Midbrain (tissue), 1 donor: ENCODE measurements at regions not wholly inside any gene's neighbourhood (a gene's known extent, or its start where the extent isn't known, plus 50 kb on each side); places are given as distances from the start of the nearest gene placed in this dataset.
"Not testable (repeated sequence)": the region's sequence is repeated elsewhere in the genome, so short reads cannot be mapped to it uniquely, and the experiment has no call there.

Experiments
- DNase-seq: peaks from one replicate; lab custom pipeline; 2025; lab: John Stamatoyannopoulos, UW

DNA sequence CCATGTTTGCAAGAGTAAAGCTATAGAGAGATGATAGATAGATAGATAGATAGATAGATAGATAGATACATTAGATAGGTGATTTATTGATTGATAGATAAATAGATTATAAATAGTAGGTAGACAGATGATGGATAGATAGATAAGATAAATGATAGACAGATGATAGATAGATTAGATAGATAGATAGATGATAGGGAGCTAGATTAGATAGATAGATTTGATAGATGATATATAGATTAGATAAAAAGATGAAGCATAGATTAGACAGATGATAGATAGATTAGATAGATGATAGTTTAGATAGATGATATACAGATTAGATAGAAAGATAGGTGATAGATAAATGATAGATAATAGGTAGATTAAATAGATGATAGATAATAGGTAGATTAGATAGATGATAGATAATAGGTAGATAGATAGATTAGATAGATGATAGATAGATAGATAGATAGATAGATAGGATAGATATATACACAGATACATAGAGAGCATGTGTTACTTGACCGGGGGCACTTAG, 243.3 kb upstream of the FOXK1 start:
- no peak for DNase-seq

DNA sequence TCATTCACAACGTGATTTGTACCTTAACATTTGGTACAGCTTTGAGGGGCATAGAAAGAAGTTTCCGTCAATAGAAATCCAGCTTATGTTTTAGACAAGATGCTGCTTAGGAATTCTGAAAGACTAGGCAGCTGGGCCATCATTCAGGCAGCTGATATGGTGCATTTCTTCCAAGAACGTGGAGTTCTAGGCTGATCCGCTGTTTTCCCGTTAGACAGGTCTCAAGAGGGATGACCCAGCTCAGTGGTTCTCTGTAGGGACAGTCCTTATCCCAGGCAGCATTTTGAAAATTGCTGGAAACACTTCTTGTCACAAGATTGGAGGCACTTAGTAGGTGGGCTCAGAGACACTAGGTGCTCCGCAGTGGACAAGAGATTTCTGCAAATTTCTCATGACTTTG, 242.7 kb upstream of the FOXK1 start:
- DNase-seq, result no peak

DNA sequence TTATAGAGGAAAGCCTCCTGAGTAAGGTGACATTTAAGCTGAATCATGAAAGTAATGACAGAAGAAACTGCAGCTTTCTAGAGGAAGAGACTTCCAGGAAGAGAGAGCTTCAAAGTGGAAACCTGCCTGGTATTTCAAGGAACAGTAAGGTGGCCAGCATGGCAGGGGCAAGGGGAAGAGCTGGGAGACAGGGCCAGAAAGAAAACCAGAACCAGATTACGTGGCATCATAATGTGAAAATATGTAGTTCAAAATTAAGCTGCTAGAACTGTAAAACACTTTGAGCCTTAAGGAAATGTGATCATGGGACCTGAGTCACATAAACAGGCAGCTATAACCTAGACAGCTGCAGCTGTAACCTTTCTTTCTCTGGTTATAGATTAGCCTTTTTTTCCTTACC, 238.0 kb upstream of the FOXK1 start:
- no peak for DNase-seq

DNA sequence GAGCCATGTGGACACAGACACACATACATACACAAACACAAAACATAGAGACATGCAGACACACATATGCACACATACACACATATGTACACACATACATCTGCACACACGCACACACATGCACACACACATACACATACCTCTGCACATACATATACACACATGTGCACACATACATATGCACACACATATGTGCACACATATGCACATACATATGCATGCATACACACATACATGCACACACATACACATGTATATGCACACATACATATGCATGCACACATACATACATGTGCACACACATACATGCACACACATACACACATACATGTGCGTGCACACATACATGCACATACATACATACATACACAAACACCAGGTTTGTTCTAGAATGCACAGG, 236.3 kb upstream of the FOXK1 start:
- DNase-seq, result no peak

GRCh38 chr7:4449263-4449662, 232.8 kb upstream of the FOXK1 start:
- DNase-seq, result no peak

GRCh38 chr7:4450483-4450882, 231.6 kb upstream of the FOXK1 start:
- no peak for DNase-seq

GRCh38 chr7:4460597-4460996, 221.5 kb upstream of the FOXK1 start:
- no peak for DNase-seq

DNA sequence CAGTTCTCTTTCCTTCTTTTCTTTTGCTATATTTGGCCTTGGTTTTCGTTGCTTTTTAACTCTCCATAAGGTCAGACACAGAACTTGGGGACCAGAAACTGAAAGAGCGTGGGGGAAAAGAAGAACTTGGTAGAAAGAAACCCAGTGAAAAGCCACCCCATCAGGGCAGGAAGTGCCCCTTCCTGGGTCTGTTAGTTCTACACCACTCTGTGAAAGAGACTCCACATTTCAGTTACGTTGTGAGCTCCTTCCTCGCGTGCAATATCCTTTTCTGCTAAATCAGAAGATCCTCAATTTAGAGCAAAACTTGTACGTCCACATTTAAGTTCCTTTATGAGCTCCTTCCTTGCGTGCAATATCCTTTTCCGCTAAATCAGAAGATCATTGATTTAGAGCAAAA, 220.6 kb upstream of the FOXK1 start:
- DNase-seq, result peak; percentile 38

DNA sequence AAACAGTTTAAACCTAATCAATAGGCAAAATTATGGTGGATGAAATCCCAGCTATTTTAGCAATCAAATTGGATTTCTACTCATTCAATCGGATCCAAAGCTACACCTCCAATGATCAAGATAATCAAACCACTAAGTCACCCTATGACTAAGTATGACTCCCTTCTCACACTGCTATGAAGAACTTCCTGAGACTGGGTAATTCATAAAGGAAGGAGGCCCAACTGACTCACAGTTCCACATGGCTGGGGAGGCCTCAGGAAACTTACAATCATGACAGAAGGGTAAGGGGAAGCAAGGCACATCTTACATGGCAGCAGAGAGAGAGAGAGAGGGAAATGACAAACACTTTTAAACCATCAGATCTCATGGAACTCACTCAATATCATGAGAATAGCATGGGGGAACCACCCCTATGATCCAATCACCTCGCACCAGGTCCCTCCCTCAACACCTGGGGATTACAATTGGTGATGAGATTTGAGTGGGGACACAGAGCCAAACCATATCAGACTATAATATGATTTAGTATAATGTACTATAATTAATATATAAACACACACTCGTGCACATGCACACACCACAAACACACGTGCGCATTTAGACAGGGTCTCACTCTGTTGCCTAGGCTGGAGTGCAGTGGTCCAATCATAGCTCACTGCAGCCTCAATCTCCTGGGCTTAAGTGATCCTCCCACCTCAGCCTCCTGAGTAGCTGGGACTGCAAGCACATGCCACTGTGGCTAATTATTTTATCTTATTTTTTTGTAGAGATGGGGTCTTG, 213.6 kb upstream of the FOXK1 start:
- no peak for DNase-seq

- no peak for DNase-seq
Observed at GRCh38 chr7:4470246-4470645, 211.8 kb upstream of the FOXK1 start.

- no peak for DNase-seq
Observed at GRCh38 chr7:4472728-4473127, 209.4 kb upstream of the FOXK1 start.

DNA sequence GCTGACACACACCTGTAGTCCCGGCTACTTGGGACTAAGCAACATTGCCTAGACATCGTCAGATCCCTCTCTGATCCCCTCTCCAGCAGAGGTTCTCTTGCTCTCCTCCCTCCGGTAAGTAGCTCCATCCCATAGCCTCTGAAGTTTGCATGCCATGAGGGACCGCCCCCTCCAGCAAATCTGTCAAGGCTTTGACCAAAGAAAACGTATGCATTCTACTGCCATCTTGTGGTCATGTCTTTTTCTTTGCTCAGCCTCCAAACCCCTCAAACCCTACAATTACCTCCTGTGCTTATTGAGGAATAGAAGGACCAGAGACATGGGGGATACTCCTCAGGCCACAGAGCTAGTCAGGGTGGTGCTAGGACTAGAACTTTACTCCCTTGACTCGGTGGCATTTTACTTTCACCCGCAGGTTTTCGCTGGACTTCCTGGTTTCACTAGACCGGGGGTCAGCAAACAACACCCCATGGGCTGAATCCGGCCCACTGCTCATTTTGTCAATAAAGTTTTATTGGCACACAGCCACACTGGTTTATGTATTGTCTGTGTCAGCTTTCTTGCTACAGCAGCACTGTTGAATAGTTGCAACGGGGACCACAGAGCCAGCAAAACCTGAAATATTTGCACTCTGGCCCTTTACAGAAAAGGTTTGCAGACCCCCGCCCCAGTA, 202.6 kb upstream of the FOXK1 start:
- no peak for DNase-seq

GRCh38 chr7:4480131-4480530, 202.0 kb upstream of the FOXK1 start:
- not testable (repeated sequence) for DNase-seq

DNA sequence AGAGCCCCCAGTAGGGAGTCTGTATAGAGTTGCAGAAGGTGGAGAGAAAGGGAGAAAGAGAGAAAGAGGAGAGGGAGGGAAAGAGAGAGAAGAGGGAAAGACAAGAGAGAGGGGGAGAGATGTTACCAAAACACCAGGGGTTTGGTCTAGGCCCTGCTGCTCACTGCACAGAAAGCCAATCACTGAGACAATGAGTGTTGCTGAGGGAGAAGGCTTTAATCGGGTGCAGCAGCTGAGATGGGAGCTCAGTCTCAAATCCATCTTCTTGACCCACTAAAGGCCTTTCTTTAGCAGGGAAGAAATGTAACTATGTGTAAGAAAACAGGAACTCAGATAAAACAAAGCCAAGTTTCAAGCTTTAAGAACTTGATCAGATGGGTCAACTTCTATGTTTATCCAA, 198.2 kb upstream of the FOXK1 start:
- no peak for DNase-seq

GRCh38 chr7:4484545-4484944, 197.6 kb upstream of the FOXK1 start:
- DNase-seq, result no peak

DNA sequence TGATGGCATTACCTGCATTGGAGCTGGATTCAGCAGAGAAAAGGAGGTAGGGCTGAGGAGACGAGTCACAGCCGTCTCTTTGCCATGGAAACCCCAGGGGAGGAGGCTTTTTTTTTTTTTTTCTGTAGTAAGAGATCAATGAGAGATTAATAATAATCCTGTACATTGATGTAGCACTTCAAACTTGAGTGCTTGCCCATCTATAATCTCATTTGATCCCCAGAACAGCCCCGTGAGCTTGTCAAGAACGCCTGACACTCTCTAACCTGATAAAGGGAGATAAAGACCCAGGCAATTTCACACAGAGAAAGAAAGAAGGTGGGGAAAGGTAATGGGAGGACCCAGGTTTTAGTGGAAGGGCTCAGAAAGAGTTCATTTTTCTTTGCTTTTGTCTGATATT, 195.2 kb upstream of the FOXK1 start:
- DNase-seq, result no peak

DNA sequence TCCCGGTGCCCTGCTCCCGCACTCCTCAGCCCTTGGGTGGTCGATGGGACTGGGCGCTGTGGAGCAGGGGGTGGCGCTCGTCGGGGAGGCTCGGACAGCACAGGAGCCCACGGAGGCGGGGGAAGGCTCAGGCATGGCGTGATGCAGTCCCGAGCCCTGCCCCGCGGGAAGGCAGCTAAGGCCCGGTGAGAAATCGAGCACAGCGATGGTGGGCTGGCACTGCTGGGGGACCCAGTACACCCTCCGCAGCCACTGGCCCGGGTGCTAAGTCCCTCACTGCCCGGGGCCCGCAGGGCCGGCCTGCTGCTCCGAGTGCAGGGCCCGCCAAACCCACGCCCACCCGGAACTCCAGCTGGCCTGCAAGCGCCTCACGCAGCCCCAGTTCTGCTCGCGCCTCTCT, 185.2 kb upstream of the FOXK1 start:
- not testable (repeated sequence) for DNase-seq

DNA sequence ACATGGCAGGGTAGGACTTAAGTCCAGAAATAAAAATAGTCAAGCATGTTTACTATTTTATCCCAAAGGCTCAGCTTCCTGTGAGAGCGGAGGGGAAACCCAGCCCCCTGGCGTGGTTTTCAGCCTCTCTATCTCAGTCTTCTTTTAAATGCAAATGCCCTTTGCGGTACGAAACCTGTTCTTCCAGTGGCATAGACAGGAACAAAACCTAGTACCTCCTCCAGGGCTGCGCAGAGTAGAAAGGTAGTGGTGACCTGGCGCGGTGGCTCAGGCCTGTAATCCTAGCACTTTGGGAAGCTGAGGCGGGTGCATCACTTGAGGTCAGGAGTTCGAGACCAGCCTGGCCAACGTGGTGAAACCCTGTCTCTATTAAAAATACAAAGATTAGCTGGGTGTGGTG, 181.3 kb upstream of the FOXK1 start:
- no peak for DNase-seq

DNA sequence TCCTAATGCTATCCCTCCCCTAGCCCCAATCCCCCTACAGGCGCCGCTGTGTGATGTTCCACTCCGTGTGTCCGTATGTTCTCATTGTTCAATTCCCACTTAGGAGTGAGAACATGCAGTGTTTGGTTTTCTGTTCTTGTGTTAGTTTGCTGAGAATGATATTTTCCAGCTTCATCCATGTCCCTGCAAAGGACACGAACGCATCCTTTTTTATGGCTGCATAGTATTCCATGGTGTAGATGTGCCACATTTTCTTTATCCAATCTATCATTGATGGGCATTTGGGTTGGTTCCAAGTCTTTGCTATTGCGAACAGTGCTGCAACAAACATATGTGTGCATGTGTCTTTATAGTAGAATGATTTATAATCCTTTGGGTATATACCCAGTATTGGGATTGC, 174.2 kb upstream of the FOXK1 start:
- not testable (repeated sequence) for DNase-seq

DNA sequence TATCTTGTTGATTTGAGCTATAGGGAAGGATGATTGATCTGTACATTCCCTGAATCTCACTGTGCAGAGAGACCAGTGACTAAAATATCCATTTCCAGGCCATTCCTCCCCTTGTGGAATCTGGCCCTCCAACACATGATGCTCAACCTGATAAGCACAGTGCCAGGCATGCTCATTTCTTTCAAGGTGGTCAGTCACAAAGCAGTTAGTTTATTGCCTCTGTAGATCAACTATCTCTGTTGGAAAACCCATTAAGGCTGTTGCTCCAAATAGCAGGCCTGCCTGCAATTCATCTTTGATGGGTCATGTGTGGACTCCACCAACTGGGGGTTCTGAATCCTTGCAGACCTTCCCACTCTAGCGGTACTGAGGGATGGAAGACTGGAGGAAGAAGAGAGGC, 168.6 kb upstream of the FOXK1 start:
- DNase-seq, result no peak

DNA sequence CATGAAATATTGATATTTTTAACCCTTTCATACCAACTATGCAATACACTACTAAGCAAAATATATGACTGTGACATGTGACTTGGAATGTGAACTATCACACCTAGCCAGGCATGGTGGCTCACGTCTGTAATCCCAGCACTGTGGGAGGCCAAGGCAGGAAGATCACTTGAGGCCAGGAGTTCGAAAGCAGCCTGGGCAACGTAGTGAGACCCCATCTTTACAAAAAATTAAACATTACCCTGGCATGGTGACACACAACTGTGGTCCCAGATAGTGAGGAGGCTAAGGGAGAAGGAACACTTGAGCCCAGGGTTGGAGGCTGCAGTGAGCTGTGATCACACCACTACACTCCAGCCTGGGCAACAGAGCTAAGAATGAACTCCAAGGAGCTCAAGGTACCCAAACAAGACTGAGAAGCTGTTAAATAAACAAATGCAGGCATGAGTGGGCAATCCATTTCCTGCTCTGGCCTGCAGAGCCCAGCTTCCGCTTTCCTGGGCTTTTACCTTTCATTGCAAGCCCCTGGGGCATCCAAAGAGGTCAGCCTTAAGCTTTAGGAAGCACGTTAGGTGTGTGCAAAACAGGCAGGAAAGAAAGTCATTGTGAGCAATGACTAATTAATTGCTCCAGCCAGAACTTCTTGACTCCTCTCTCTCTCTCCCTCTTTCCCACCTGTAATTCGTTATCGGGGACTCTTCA, 162.1 kb upstream of the FOXK1 start:
- DNase-seq, result no peak

DNA sequence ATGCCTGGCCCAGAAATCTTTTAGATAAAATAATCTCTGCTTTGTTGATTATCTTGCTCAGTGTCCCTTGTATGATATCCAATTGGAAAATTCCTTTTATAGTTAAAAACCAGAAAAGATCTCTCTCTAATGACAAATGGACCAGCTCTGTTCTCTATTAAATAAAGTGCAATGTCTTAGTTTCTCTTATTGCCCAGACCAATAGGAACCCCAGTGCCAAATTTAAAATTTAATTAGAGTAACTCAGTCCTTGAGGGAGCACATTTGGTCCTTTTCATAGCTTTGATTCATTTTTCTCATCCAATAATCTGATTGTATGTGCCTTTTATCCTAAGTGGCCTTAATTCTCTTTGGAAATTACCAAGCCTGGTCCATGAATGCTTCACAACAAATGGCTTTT, 158.9 kb upstream of the FOXK1 start:
- no peak for DNase-seq

DNA sequence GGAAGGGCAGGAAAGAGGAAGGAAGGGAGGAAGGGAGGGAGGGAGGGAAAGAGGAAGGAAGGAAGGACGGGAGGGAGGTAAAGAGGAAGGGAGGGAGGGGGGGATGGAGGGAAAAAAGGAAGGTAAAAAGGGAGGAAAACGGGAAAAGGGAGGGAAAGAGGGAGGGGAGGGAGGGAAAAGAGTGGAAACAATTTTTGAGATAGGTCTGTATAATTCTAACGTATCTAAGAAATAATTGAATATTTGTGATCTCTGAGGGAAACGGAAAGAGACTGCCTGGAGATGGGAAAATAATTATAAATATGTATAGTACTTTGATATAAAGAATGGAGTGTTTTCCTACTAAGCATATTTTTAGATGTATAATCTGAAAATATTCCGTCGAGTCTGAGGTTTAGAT, 158.2 kb upstream of the FOXK1 start:
- no peak for DNase-seq
